K562 (cell line): ENCODE measurements at regions not wholly inside any gene's neighbourhood (a gene's known extent, or its start where the extent isn't known, plus 50 kb on each side); places are given as distances from the start of the nearest gene placed in this dataset.

Experiments used
- BRF1 ChIP-seq: IDR thresholded peaks from 3 replicates; pipeline ENCODE4 v1.6.1; 2011; ENCODE audit warnings: borderline replicate concordance, mild to moderate bottlenecking; ENCODE audit not compliant: insufficient read length; ENCODE audit errors: extremely low read depth
- CTCF ChIP-seq, 3 experiments: IDR thresholded peaks in 2 of 3; conservative IDR thresholded peaks in 1 of 3; 2 replicates each; pipeline ENCODE4 v1.5.1; 2011 to 2012; ENCODE audit warnings: low read length in 3 of 3, mild to moderate bottlenecking in 3 of 3, control low read depth in 2 of 3, improper control_type of control experiment in 1 of 3, inconsistent platforms in 1 of 3, low read depth in 1 of 3, mixed read lengths in 1 of 3, moderate library complexity in 1 of 3; ENCODE audit not compliant: insufficient read depth in 2 of 3
- KAT8 ChIP-seq: fragments of 450-650 bp; IDR thresholded peaks from 2 replicates; pipeline ENCODE4 v1.6.1; 2016; ENCODE audit warnings: low read depth, mild to moderate bottlenecking
- KDM1A ChIP-seq, 2 experiments: fragments of 450-650 bp; IDR thresholded peaks; 2 replicates each; pipeline ENCODE4 v1.6.1; 2016; ENCODE audit warnings: mild to moderate bottlenecking in 2 of 2
- NCOA1 ChIP-seq: fragments of 450-650 bp; IDR thresholded peaks from 2 replicates; pipeline ENCODE4 v1.6.1; 2016; ENCODE audit warnings: low read depth
- SIN3A ChIP-seq, 2 experiments: fragments of 150-350 bp in 1 of 2; IDR thresholded peaks; 2 replicates each; pipeline ENCODE4 v1.6.1; 2011 to 2016; ENCODE audit warnings: borderline replicate concordance in 2 of 2, low read depth in 2 of 2, low read length in 2 of 2, mild to moderate bottlenecking in 2 of 2, moderate library complexity in 2 of 2; ENCODE audit not compliant: control insufficient read depth in 1 of 2
- TRIM28 ChIP-seq: fragments of 450-650 bp; IDR thresholded peaks from 2 replicates; pipeline ENCODE4 v1.6.1; 2017

- TF ChIP-seq NCOA1: no peak
- no peak for TF ChIP-seq CTCF (IDR thresholded peaks at IDR 0.05 in 2 of 3, conservative IDR thresholded peaks at IDR 0.05 in 1 of 3; ENCODE audit: insufficient read depth in 2 of 3, low read depth in 1 of 3, low read length in 3 of 3)
- TF ChIP-seq TRIM28: no peak
- no peak for TF ChIP-seq BRF1
- no peak for TF ChIP-seq KDM1A (IDR thresholded peaks at IDR 0.05)
- no peak for TF ChIP-seq KAT8
- TF ChIP-seq SIN3A (IDR thresholded peaks at IDR 0.05; ENCODE audit: borderline replicate concordance in 2 of 2, control insufficient read depth in 1 of 2, low read depth in 2 of 2, low read length in 2 of 2): no peak
These were observed 496.5 kb upstream of the TBL1XR1 start for GRCh38 chr3:177693616-177694264.
